GM12878 (cell line): ENCODE measurements at regions not wholly inside any gene's neighbourhood (a gene's known extent, or its start where the extent isn't known, plus 50 kb on each side); places are given as distances from the start of the nearest gene placed in this dataset.

Source experiments
- ATAC-seq: fragments of 200-7000 bp; cut with Tn5 transposase; 3 replicates; pipeline ENCODE4 v1.9.1; 2020; ENCODE audit warnings: mild to moderate bottlenecking, moderate library complexity
- BruUV-seq: library from RNA; stranded (reverse); fragments of 400-500 nt; replicated peaks from 2 replicates; lab custom pipeline; 2021; lab: Mats Ljungman, UMichigan
- CTCF ChIA-PET: fragments of 300-600 bp; sonication (Branson Sonifier 250); formaldehyde crosslinking; extraction: SDS; loops from one replicate; lab custom pipeline; 2021; ENCODE audit warnings: inconsistent platforms; lab: Yijun Ruan, JAX
- POLR2A ChIA-PET: fragments of 350-600 bp; formaldehyde crosslinking; extraction: SDS; loops from one replicate; lab custom pipeline; 2021; ENCODE audit warnings: inconsistent platforms; lab: Charles Lee
- RAD21 ChIA-PET: fragments of 300-600 bp; sonication (Branson Sonifier 250); formaldehyde crosslinking; loops from one replicate; lab custom pipeline; 2023; ENCODE audit warnings: antibody characterized with exemption; ENCODE audit not compliant: unreplicated experiment; lab: Charles Lee
- SMC1A ChIA-PET: fragments of 300-600 bp; sonication (Branson Sonifier 250); formaldehyde crosslinking; loops from one replicate; lab custom pipeline; 2023; ENCODE audit not compliant: unreplicated experiment, uncharacterized antibody; lab: Charles Lee
- DNase-seq: peaks from one replicate; pipeline ENCODE4 v3.0.0-alpha.2; 2011; ENCODE audit warnings: low read depth, low spot score
- FAIRE-seq: peaks from 3 replicates; lab custom pipeline; 2011; peaks lifted over from hg19 to GRCh38; lab: Jason Lieb, UNC
- H2AFZ ChIP-seq: 2 replicates; pipeline ENCODE4 v1.6.0; 2011; ENCODE audit warnings: low read depth, low read length, control low read depth; ENCODE audit not compliant: control insufficient read depth
- H3K27ac ChIP-seq: 2 replicates; pipeline ENCODE4 v1.5.1; 2011; ENCODE audit warnings: control low read depth; ENCODE audit not compliant: control insufficient read depth, insufficient read depth
- H3K27me3 ChIP-seq, 2 experiments: replicated peaks in 1 of 2; 2 replicates each; pipeline versions ENCODE4 v1.6.0 to v1.6.1; 2011; ENCODE audit warnings: low read length in 1 of 2; ENCODE audit not compliant: control insufficient read depth in 2 of 2, insufficient read depth in 2 of 2
- H3K36me3 ChIP-seq, 2 experiments: 2 replicates each; pipeline ENCODE4 v1.5.1; 2011; ENCODE audit warnings: low read length in 1 of 2; ENCODE audit not compliant: control insufficient read depth in 2 of 2, insufficient read depth in 2 of 2
- H3K4me1 ChIP-seq: 2 replicates; pipeline ENCODE4 v1.6.1; 2011; ENCODE audit warnings: mild to moderate bottlenecking, low read length, moderate library complexity, mixed read lengths; ENCODE audit not compliant: control insufficient read depth, insufficient read depth
- H3K4me2 ChIP-seq: 2 replicates; pipeline ENCODE4 v1.6.0; 2011; ENCODE audit warnings: control low read depth; ENCODE audit not compliant: control insufficient read depth, insufficient read depth
- H3K4me3 ChIP-seq: fragments of 200-600 bp; sonication (generic); 2 replicates; pipeline ENCODE4 v1.5.1; 2016
- H3K79me2 ChIP-seq: 2 replicates; pipeline ENCODE4 v1.6.0; 2011; ENCODE audit warnings: low read length; ENCODE audit not compliant: control insufficient read depth, insufficient read depth
- H3K9ac ChIP-seq: 2 replicates; pipeline ENCODE4 v1.8.0; 2011; ENCODE audit warnings: low read length, control low read depth, mixed read lengths; ENCODE audit not compliant: control insufficient read depth, insufficient read depth
- H3K9me3 ChIP-seq: replicated peaks from 3 replicates; pipeline ENCODE4 v1.5.1; 2011; ENCODE audit warnings: mild to moderate bottlenecking, low read length; ENCODE audit not compliant: control insufficient read depth, insufficient read depth
- H4K20me1 ChIP-seq: 2 replicates; pipeline ENCODE4 v1.6.0; 2011; ENCODE audit not compliant: control insufficient read depth, insufficient read depth
- BACH1 ChIP-seq: fragments of 450-650 bp; IDR thresholded peaks from 2 replicates; pipeline ENCODE4 v1.6.1; 2017; ENCODE audit warnings: mild to moderate bottlenecking, borderline replicate concordance
- BCL11A ChIP-seq: IDR thresholded peaks from 2 replicates; pipeline ENCODE4 v1.6.1; 2011; ENCODE audit warnings: low read depth, low read length
- BMI1 ChIP-seq: fragments of 450-650 bp; IDR thresholded peaks from 2 replicates; pipeline ENCODE4 v1.6.1; 2016; ENCODE audit warnings: mild to moderate bottlenecking, moderate library complexity, borderline replicate concordance
- CBX5 ChIP-seq: sonication (generic); IDR thresholded peaks from 2 replicates; pipeline ENCODE4 v1.6.1; 2016; ENCODE audit warnings: low read depth, moderate library complexity, mild to moderate bottlenecking, inconsistent platforms
- CEBPZ ChIP-seq: fragments of 150-350 bp; IDR thresholded peaks from 2 replicates; pipeline ENCODE4 v1.6.1; 2016; ENCODE audit warnings: low read depth, low read length
- CHD1 ChIP-seq: IDR thresholded peaks from 2 replicates; pipeline ENCODE4 v1.6.1; 2012; ENCODE audit warnings: low read depth, low read length, improper control_type of control experiment
- CREB1 ChIP-seq: IDR thresholded peaks from 2 replicates; pipeline ENCODE4 v1.6.1; 2012; ENCODE audit warnings: low read depth, mild to moderate bottlenecking, inconsistent platforms
- EED ChIP-seq: sonication (generic); IDR thresholded peaks from 2 replicates; pipeline ENCODE4 v1.6.1; 2016; ENCODE audit warnings: antibody characterized with exemption, low read depth
- ESRRA ChIP-seq: IDR thresholded peaks from 2 replicates; pipeline ENCODE4 v1.6.1; 2012; ENCODE audit warnings: mild to moderate bottlenecking, low read length, improper control_type of control experiment
- EZH2 ChIP-seq: IDR thresholded peaks from 2 replicates; pipeline ENCODE4 v1.6.1; 2012; ENCODE audit warnings: low read depth, mild to moderate bottlenecking, control low read depth, inconsistent platforms, low read length, borderline replicate concordance; ENCODE audit not compliant: control insufficient read depth
- GATAD2B ChIP-seq: fragments of 450-650 bp; conservative IDR thresholded peaks from 2 replicates; pipeline ENCODE4 v1.6.1; 2017; ENCODE audit warnings: low read depth, mild to moderate bottlenecking, moderate library complexity
- IKZF2 ChIP-seq, 2 experiments: fragments of 450-650 bp; IDR thresholded peaks; 2 replicates each; pipeline ENCODE4 v1.6.1; 2017; ENCODE audit warnings: mild to moderate bottlenecking in 2 of 2, moderate library complexity in 2 of 2
- MAX ChIP-seq: IDR thresholded peaks from 2 replicates; pipeline ENCODE4 v1.6.1; 2012; ENCODE audit warnings: low read depth, low read length, improper control_type of control experiment
- NR2F1 ChIP-seq: fragments of 450-650 bp; conservative IDR thresholded peaks from 2 replicates; pipeline ENCODE4 v1.6.1; 2017; ENCODE audit warnings: mild to moderate bottlenecking
- PKNOX1 ChIP-seq: fragments of 450-650 bp; IDR thresholded peaks from 2 replicates; pipeline ENCODE4 v1.6.1; 2016; ENCODE audit warnings: mild to moderate bottlenecking
- RB1 ChIP-seq: fragments of 450-650 bp; formaldehyde crosslinking; IDR thresholded peaks from 2 replicates; pipeline ENCODE4 v1.6.1; 2017; ENCODE audit warnings: mild to moderate bottlenecking, borderline replicate concordance
- RCOR1 ChIP-seq: conservative IDR thresholded peaks from 2 replicates; pipeline ENCODE4 v1.6.1; 2012; ENCODE audit warnings: low read depth, low read length, improper control_type of control experiment
- RELA ChIP-seq: fragments of 450-650 bp; IDR thresholded peaks from 2 replicates; pipeline ENCODE4 v1.8.0; 2014; ENCODE audit warnings: borderline replicate concordance; ENCODE audit not compliant: partially characterized antibody
- SIN3A ChIP-seq: IDR thresholded peaks from 2 replicates; pipeline ENCODE4 v1.6.1; 2012; ENCODE audit warnings: low read depth, low read length, improper control_type of control experiment
- SKIL ChIP-seq: fragments of 450-650 bp; IDR thresholded peaks from 2 replicates; pipeline ENCODE4 v1.6.1; 2017; ENCODE audit warnings: mild to moderate bottlenecking, low read depth, inconsistent platforms; ENCODE audit not compliant: poor library complexity, severe bottlenecking
- WGBS: methylation state at CpG from one replicate; pipeline ENCODE4 v1.1.6; 2016; ENCODE audit warnings: low lambda C conversion rate; ENCODE audit not compliant: insufficient replicate concordance, insufficient coverage; ENCODE audit errors: missing lambda C conversion rate; 5-methylcytosine and 5-hydroxymethylcytosine counted together
- in situ Hi-C: fragments of 300-500 bp; cut with MboI; formaldehyde crosslinking; loops from 9 replicates; pipeline ENCODE4 v1.14.3; 2018; ENCODE audit warnings: mixed read lengths
- intact Hi-C: fragments of 100-400 bp; cut with micrococcal nuclease; formaldehyde crosslinking; loops from one replicate; pipeline ENCODE4 v1.14.2; 2022; ENCODE audit not compliant: unreplicated experiment

DNA sequence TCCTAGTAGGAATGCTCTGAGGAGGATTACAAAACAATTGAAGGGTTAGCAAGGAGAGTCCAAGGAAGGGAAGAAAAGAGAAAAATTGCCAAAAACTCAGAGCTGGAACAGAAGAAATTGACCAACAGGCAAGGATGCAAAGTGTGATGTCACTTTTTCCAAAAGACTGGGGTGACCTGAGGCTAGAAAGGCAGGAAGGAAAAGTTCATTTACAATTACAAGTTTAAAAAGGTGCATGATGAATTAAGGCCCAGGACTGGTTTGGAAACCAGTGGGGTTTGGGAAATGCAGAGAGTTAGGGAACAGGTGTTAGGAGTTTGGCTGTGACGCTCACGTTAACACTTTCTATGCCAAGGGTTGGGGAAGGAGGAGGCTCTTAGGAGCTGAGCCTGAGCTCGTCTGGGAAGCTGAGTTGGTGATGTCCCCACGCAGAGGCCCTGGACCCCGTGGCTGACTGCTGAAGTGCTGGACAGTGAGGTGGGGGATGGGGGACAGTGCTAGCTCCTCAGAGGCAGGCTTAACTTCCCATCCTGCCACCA is 92.6 kb upstream of the PODXL start:
- no peak overlapping the region for H3K4me2 ChIP-seq
- H3K9me3 ChIP-seq = no peaks in the 10 kb centered on the region
- no TSS peak for BruUV-seq
- no peaks in the 10 kb centered on the region; a peak in 1 of 4 replicates for H3K27me3 ChIP-seq
- WGBS = 11% methylated on average over 5 of the region's 5 CpGs
- TF ChIP-seq EZH2 (no peak), CHD1 (no peak), PKNOX1 (no peak), BMI1 (no peak), RB1 (no peak), RCOR1 (no peak), IKZF2 (IDR thresholded peaks at IDR 0.05) (no peak), GATAD2B (no peak), CEBPZ (no peak), SKIL (no peak), RELA (no peak), NR2F1 (no peak), ESRRA (no peak), EED (no peak), BCL11A (no peak), CREB1 (no peak), SIN3A (no peak), MAX (no peak), BACH1 (no peak), CBX5 (no peak)
- H3K4me3 ChIP-seq = no peak overlapping the region
- RAD21 ChIA-PET = no interaction called here
- no peak for FAIRE-seq
- POLR2A ChIA-PET = no interaction called here
- CTCF ChIA-PET = no interaction called here
- no peaks in the 10 kb centered on the region for H3K36me3 ChIP-seq
- no peaks in the 10 kb centered on the region for H4K20me1 ChIP-seq
- in situ Hi-C loops (no loop called here), intact Hi-C loops (no loop called here)
- SMC1A ChIA-PET = no interaction called here
- DNase-seq = no peak
- no peaks in the 10 kb centered on the region for H3K79me2 ChIP-seq
- H3K9ac ChIP-seq = no peak overlapping the region
- no peaks in the 10 kb centered on the region for H3K4me1 ChIP-seq
- H2AFZ ChIP-seq = no peak overlapping the region
- ATAC-seq = no peak
- no peak overlapping the region for H3K27ac ChIP-seq
